AG04449 (cell line): ENCODE measurements at regions not wholly inside any gene's neighbourhood (a gene's known extent, or its start where the extent isn't known, plus 50 kb on each side); places are given as distances from the start of the nearest gene placed in this dataset.
"Not testable (repeated sequence)": the region's sequence is repeated elsewhere in the genome, so short reads cannot be mapped to it uniquely, and the experiment has no call there.

Source experiments
- CTCF ChIA-PET: fragments of 350-600 bp; formaldehyde crosslinking; extraction: SDS; loops from one replicate; lab custom pipeline; 2021; ENCODE audit warnings: antibody characterized with exemption; lab: Yijun Ruan, JAX
- POLR2A ChIA-PET: fragments of 400-600, 350-600 bp; formaldehyde crosslinking; extraction: SDS; loops from one replicate; lab custom pipeline; 2020; ENCODE audit warnings: antibody characterized with exemption, inconsistent platforms; lab: Yijun Ruan, JAX
- DNase-seq: peaks from one replicate; pipeline ENCODE4 v3.0.0-alpha.2; 2010; ENCODE audit warnings: low read depth, low spot score
- H3K4me3 ChIP-seq: 2 replicates; pipeline ENCODE4 v1.5.1; 2011; ENCODE audit warnings: low read depth, mild to moderate bottlenecking, control low read depth, low read length
- CTCF ChIP-seq: IDR thresholded peaks from one replicate; pipeline ENCODE4 v1.5.1; 2011; ENCODE audit warnings: mild to moderate bottlenecking, moderate library complexity, low read length, control low read depth, inconsistent platforms; ENCODE audit not compliant: insufficient read depth; ENCODE audit errors: missing control alignments

DNA sequence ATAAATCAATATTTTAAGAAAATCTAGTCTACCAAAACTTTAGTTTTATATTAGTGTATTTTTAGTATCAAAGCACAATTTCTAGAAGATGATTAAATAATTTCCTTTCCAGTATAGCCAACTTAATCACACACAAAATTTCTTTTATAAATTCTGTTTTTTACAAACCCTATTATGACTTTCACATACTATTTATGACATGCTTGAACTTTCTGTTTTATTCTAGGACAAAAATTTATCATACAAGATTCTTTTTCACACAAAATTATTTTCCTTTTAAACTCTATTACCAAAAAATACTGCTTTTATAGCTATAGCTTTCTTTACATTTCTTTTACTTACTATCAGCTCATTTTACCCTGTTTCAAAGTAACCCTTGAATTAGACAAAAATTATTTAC, 149.5 kb downstream of the OR13H1 start:
- POLR2A ChIA-PET = no interaction called here
- TF ChIP-seq CTCF = no peak
- CTCF ChIA-PET = no interaction called here
- H3K4me3 ChIP-seq = no peak overlapping the region
- DNase-seq = no peak

DNA sequence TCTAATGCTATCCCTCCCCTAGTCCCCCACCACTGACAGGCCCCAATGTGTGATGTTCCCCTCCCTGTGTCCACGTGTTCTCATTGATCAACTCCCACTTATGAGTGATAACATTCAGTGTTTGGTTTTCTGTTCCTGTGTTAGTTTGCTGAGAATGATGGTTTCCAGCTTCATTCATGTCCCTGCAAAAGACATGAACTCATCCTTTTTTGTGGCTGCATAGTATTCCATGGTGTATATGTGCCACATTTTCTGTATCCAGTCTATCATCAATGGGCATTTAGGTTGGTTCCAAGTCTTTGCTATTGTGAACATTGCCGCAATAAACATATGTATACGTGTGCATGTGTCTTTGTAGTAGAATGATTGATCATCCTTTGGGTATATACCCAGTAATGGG, 153.1 kb downstream of the OR13H1 start:
- CTCF ChIA-PET, DNase-seq: not testable (repeated sequence)

GRCh38 chrX:131703646-131704045, 159.8 kb downstream of the OR13H1 start:
- TF ChIP-seq CTCF = no peak
- ChIA-PET CTCF (no interaction called here), POLR2A (no interaction called here)
- DNase-seq = no peak
- no peak overlapping the region for H3K4me3 ChIP-seq

More for the DNA sequence above, 153.1 kb downstream of the OR13H1 start:
- POLR2A ChIA-PET, H3K4me3 ChIP-seq: not testable (repeated sequence)

DNA sequence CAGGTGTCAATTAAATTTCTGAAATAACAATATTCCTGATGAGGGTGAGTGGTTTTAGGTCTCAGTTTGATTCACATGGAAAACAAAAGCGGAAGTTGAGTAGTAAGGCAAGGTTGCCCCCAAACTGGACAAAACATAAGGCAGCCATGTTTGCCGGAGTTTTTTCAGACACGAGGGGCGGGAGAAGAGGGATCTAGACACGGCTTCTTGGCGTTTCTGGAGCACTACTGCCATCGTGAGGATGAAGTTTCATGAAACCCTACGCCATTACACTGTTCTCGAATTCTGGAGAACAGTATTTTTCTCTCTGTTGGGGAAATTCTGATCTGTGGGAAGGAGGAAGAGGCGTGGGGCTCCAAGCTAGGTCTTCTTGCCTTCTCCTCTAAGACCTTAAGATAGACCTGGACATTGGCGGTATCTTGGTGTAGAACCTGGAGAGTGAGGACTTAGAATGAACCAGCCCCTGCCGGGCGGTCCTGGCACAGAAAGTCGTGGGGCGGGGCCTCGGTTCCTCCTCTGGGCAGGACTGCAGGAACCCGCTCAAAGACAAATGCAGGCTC, 160.3 kb downstream of the OR13H1 start:
- TF ChIP-seq CTCF = no peak
- H3K4me3 ChIP-seq = no peak overlapping the region
- POLR2A ChIA-PET = no interaction called here
- CTCF ChIA-PET = no interaction called here
- no peak for DNase-seq

- DNase-seq = no peak
- no peak for TF ChIP-seq CTCF
- ChIA-PET CTCF (no interaction called here), POLR2A (no interaction called here)
- no peak overlapping the region for H3K4me3 ChIP-seq
These were observed 165.7 kb downstream of the OR13H1 start for GRCh38 chrX:131709553-131709952.

GRCh38 chrX:131711478-131711867, 167.6 kb downstream of the OR13H1 start:
- ChIA-PET POLR2A (no interaction called here), CTCF (no interaction called here)
- no peak for TF ChIP-seq CTCF
- DNase-seq = no peak
- no peak overlapping the region for H3K4me3 ChIP-seq

GRCh38 chrX:131723646-131724045, 179.8 kb downstream of the OR13H1 start:
- DNase-seq = no peak
- TF ChIP-seq CTCF = no peak
- no peak overlapping the region for H3K4me3 ChIP-seq
- ChIA-PET POLR2A (no interaction called here), CTCF (no interaction called here)
